GM21619 (cell line): ENCODE measurements at regions not wholly inside any gene's neighbourhood (a gene's known extent, or its start where the extent isn't known, plus 50 kb on each side); places are given as distances from the start of the nearest gene placed in this dataset.

Source experiments
- ATAC-seq: cut with Tn5 transposase; IDR thresholded peaks from one replicate; pipeline ENCODE4 v1.9.1; 2021; ENCODE audit not compliant: unreplicated experiment

GRCh38 chr13:33372251-33372919, 86.8 kb upstream of the STARD13 start:
- no peak for ATAC-seq

GRCh38 chr13:33373624-33374023, 88.1 kb upstream of the STARD13 start:
- ATAC-seq = no peak

- ATAC-seq = no peak
These were observed 89.9 kb upstream of the STARD13 start for GRCh38 chr13:33375421-33375820.

- no peak for ATAC-seq
These were observed 90.7 kb upstream of the STARD13 start for GRCh38 chr13:33376212-33376611.

GRCh38 chr13:33377411-33377810, 91.9 kb upstream of the STARD13 start:
- ATAC-seq = no peak

- ATAC-seq = no peak
These were observed 92.3 kb upstream of the STARD13 start for GRCh38 chr13:33377825-33378224.

- no peak for ATAC-seq
These were observed 94.1 kb upstream of the STARD13 start for GRCh38 chr13:33379608-33380007.

GRCh38 chr13:33380487-33381079, 95.0 kb upstream of the STARD13 start:
- no peak for ATAC-seq

- ATAC-seq = no peak
These were observed 95.6 kb upstream of the STARD13 start for GRCh38 chr13:33381180-33381579.

- ATAC-seq = no peak
These were observed 96.4 kb upstream of the STARD13 start for GRCh38 chr13:33381906-33382305.

GRCh38 chr13:33383724-33384577, 98.4 kb upstream of the STARD13 start:
- no peak for ATAC-seq

- ATAC-seq = no peak
These were observed 102.9 kb upstream of the STARD13 start for GRCh38 chr13:33388286-33388998.

GRCh38 chr13:33392794-33393405, 107.3 kb upstream of the STARD13 start:
- no peak for ATAC-seq

- no peak for ATAC-seq
These were observed 108.9 kb upstream of the STARD13 start for GRCh38 chr13:33394294-33394932.

GRCh38 chr13:33401238-33401637, 115.7 kb upstream of the STARD13 start:
- ATAC-seq = no peak

- no peak for ATAC-seq
These were observed 117.4 kb upstream of the STARD13 start for GRCh38 chr13:33402975-33403374.

- no peak for ATAC-seq
These were observed 118.3 kb upstream of the STARD13 start for GRCh38 chr13:33403807-33404362.

- no peak for ATAC-seq
These were observed 119.8 kb upstream of the STARD13 start for GRCh38 chr13:33405371-33405770.

- no peak for ATAC-seq
These were observed 124.3 kb upstream of the STARD13 start for GRCh38 chr13:33409673-33410510.
